MM.1S (cell line): ENCODE measurements at regions not wholly inside any gene's neighbourhood (a gene's known extent, or its start where the extent isn't known, plus 50 kb on each side); places are given as distances from the start of the nearest gene placed in this dataset.

ENCODE experiments used
- DNase-seq: peaks from one replicate; pipeline ENCODE4 v3.0.0-alpha.2; 2015
- H2AFZ ChIP-seq: fragments of 300-600 bp; sonication (generic); 2 replicates; pipeline ENCODE4 v1.6.0; 2016; ENCODE audit warnings: antibody characterized with exemption, low read length
- H3F3A ChIP-seq: fragments of 300-600 bp; sonication (generic); 2 replicates; pipeline ENCODE4 v1.6.1; 2016; ENCODE audit warnings: mild to moderate bottlenecking, antibody characterized with exemption, low read length, moderate library complexity, mixed read lengths; ENCODE audit not compliant: insufficient read depth
- H3K27ac ChIP-seq: fragments of 300-600 bp; sonication (generic); 2 replicates; pipeline ENCODE4 v1.5.1; 2016; ENCODE audit warnings: mild to moderate bottlenecking, low read length
- H3K27me3 ChIP-seq: fragments of 300-600 bp; sonication (generic); replicated peaks from 2 replicates; pipeline ENCODE4 v1.6.0; 2016; ENCODE audit warnings: low read length; ENCODE audit not compliant: insufficient read depth
- H3K36me3 ChIP-seq: fragments of 300-600 bp; sonication (generic); replicated peaks from 2 replicates; pipeline ENCODE4 v1.6.1; 2016; ENCODE audit warnings: mild to moderate bottlenecking, low read length, mixed read lengths; ENCODE audit not compliant: insufficient read depth
- H3K4me1 ChIP-seq: fragments of 300-600 bp; sonication (generic); 2 replicates; pipeline ENCODE4 v1.6.1; 2016; ENCODE audit warnings: low read length, mixed read lengths
- H3K4me2 ChIP-seq: fragments of 300-600 bp; sonication (generic); 2 replicates; pipeline ENCODE4 v1.6.0; 2016; ENCODE audit warnings: low read depth, low read length
- H3K4me3 ChIP-seq: fragments of 300-600 bp; sonication (generic); 2 replicates; pipeline ENCODE4 v1.5.1; 2016; ENCODE audit warnings: low read length, mixed read lengths
- H3K79me2 ChIP-seq: fragments of 300-600 bp; sonication (generic); 2 replicates; pipeline ENCODE4 v1.6.1; 2016; ENCODE audit warnings: mixed run types, low read length, mixed read lengths
- H3K9ac ChIP-seq: fragments of 300-600 bp; sonication (generic); 2 replicates; pipeline ENCODE4 v1.6.1; 2016; ENCODE audit warnings: low read length, mixed read lengths
- H3K9me2 ChIP-seq: fragments of 300-600 bp; sonication (generic); replicated peaks from 2 replicates; pipeline ENCODE4 v1.6.1; 2016; ENCODE audit warnings: mild to moderate bottlenecking, low read length, mixed read lengths; ENCODE audit not compliant: insufficient read depth
- H3K9me3 ChIP-seq: fragments of 300-600 bp; sonication (generic); replicated peaks from 2 replicates; pipeline ENCODE4 v1.6.1; 2016; ENCODE audit warnings: mild to moderate bottlenecking, low read length, mixed read lengths; ENCODE audit not compliant: insufficient read depth
- H4K20me1 ChIP-seq: fragments of 300-600 bp; sonication (generic); 2 replicates; pipeline ENCODE4 v1.6.1; 2016; ENCODE audit warnings: mild to moderate bottlenecking, low read length, moderate library complexity, mixed read lengths; ENCODE audit not compliant: insufficient read depth
- EZH2 ChIP-seq: fragments of 300-600 bp; sonication (generic); optimal IDR thresholded peaks from 2 replicates; pipeline ENCODE3; 2017; ENCODE audit warnings: low read depth, mild to moderate bottlenecking, antibody characterized with exemption, low read length, mixed read lengths
- EZH2phosphoT487 ChIP-seq: fragments of 300-600 bp; sonication (generic); IDR thresholded peaks from 2 replicates; pipeline ENCODE4 v1.6.1; 2018; ENCODE audit warnings: antibody characterized with exemption, low read length
- TF ChIP-seq, protein P1 (sequence below): fragments of 300-600 bp; sonication (generic); IDR thresholded peaks from 2 replicates; pipeline ENCODE4 v1.5.1; 2016; ENCODE audit warnings: antibody characterized with exemption, low read length, mixed read lengths

DNA sequence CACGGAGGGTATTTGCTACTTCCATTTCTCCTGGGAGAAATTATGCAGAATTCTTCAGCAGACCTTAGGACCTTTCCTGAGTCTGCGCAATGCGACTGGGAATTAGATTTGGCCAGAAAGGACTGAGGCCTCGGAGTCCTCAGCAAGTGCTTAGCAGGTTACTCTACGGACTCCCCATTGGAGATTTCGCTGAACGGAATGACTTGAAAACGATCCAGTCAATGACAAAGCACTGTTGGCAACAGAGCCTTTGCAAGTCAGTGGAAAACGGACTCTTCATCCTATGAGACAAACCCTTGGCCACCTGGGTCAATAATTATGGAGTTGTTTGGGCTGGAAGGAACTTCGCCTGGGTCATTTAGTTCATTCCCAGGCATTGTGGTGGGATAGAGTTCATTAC, 107.4 kb downstream of the FAM204A start:
- no peak overlapping the region for H2AFZ ChIP-seq
- H3K27ac ChIP-seq: no peak overlapping the region
- TF ChIP-seq, protein P1, sequence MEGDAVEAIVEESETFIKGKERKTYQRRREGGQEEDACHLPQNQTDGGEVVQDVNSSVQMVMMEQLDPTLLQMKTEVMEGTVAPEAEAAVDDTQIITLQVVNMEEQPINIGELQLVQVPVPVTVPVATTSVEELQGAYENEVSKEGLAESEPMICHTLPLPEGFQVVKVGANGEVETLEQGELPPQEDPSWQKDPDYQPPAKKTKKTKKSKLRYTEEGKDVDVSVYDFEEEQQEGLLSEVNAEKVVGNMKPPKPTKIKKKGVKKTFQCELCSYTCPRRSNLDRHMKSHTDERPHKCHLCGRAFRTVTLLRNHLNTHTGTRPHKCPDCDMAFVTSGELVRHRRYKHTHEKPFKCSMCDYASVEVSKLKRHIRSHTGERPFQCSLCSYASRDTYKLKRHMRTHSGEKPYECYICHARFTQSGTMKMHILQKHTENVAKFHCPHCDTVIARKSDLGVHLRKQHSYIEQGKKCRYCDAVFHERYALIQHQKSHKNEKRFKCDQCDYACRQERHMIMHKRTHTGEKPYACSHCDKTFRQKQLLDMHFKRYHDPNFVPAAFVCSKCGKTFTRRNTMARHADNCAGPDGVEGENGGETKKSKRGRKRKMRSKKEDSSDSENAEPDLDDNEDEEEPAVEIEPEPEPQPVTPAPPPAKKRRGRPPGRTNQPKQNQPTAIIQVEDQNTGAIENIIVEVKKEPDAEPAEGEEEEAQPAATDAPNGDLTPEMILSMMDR: no peak
- no peak for TF ChIP-seq EZH2phosphoT487
- TF ChIP-seq EZH2: no peak
- H4K20me1 ChIP-seq: no peaks in the 10 kb centered on the region
- H3K79me2 ChIP-seq: no peaks in the 10 kb centered on the region
- H3K4me1 ChIP-seq: no peaks in the 10 kb centered on the region
- no peaks in the 10 kb centered on the region for H3K36me3 ChIP-seq
- no peak overlapping the region for H3K9ac ChIP-seq
- H3K27me3 ChIP-seq: no peaks in the 10 kb centered on the region
- no peaks in the 10 kb centered on the region for H3F3A ChIP-seq
- no peak overlapping the region for H3K4me2 ChIP-seq
- no peaks in the 10 kb centered on the region for H3K9me2 ChIP-seq
- no peaks in the 10 kb centered on the region for H3K9me3 ChIP-seq
- DNase-seq: no peak
- no peak overlapping the region for H3K4me3 ChIP-seq

DNA sequence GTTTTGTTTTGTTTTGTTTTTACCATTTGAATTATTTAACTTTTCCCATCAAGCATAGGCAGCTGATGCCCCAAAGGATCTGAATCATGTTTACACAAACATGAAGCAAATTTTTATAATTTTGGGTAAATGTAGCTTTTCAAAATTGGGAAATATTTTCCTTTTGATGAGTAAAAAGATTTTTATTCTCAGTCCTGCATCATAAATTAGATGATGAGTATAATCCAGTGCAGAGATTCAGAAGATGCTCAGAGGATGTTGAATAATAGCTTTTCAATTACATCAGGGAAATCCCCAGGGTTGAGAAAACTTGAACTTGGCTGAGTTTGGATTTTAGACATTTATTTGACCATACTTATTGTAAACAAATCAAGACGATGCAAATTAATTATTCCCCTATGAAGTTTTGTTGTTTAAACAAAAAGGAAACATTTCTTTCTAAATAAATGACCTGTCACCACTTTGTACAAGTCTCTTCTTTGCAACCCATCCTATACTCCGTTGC, 121.7 kb downstream of the FAM204A start:
- H3K9me3 ChIP-seq: no peaks in the 10 kb centered on the region
- H3K9ac ChIP-seq: no peak overlapping the region
- no peak overlapping the region for H3K4me3 ChIP-seq
- TF ChIP-seq EZH2 (no peak), EZH2phosphoT487 (no peak)
- TF ChIP-seq, protein P1: no peak
- H3K79me2 ChIP-seq: no peaks in the 10 kb centered on the region
- H3K27me3 ChIP-seq: no peaks in the 10 kb centered on the region
- no peak overlapping the region for H3K4me2 ChIP-seq
- H4K20me1 ChIP-seq: no peaks in the 10 kb centered on the region
- H3K9me2 ChIP-seq: no peaks in the 10 kb centered on the region
- H3K4me1 ChIP-seq: no peaks in the 10 kb centered on the region
- H3F3A ChIP-seq: no peaks in the 10 kb centered on the region
- H3K27ac ChIP-seq: no peak overlapping the region
- H3K36me3 ChIP-seq: no peaks in the 10 kb centered on the region
- no peak overlapping the region for H2AFZ ChIP-seq
- no peak for DNase-seq

DNA sequence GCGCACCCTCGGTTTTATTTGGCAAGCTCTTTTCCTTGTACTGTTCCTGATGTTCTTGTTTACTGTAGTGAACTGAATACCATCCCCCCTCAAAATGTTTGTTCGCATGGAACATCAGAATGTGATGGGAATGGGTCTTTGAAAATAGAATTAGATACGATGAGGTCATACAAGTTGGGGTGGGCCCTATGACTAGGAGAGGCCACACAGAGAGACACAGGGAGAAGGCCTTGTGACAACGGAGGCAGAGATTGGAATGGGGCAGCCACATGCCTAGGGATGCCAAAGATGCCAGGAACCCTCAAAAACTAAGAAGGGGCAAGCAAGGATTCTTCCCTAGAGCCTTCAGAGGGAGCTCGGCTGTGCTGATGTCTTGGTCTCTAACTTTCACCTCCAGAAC, 123.6 kb downstream of the FAM204A start:
- H3F3A ChIP-seq: no peaks in the 10 kb centered on the region
- no peaks in the 10 kb centered on the region for H3K79me2 ChIP-seq
- no peak overlapping the region for H3K4me3 ChIP-seq
- no peak overlapping the region for H3K27ac ChIP-seq
- no peaks in the 10 kb centered on the region for H3K4me1 ChIP-seq
- H4K20me1 ChIP-seq: no peaks in the 10 kb centered on the region
- no peak for DNase-seq
- H3K9me2 ChIP-seq: no peaks in the 10 kb centered on the region
- no peaks in the 10 kb centered on the region for H3K9me3 ChIP-seq
- no peak overlapping the region for H3K9ac ChIP-seq
- H3K4me2 ChIP-seq: no peak overlapping the region
- no peak overlapping the region for H2AFZ ChIP-seq
- TF ChIP-seq, protein P1: no peak
- no peak for TF ChIP-seq EZH2phosphoT487
- no peak for TF ChIP-seq EZH2
- H3K27me3 ChIP-seq: no peaks in the 10 kb centered on the region
- H3K36me3 ChIP-seq: no peaks in the 10 kb centered on the region
